ENCODE measurements at regions not wholly inside any gene's neighbourhood (a gene's known extent, or its start where the extent isn't known, plus 50 kb on each side); places are given as distances from the start of the nearest gene placed in this dataset.

DNA sequence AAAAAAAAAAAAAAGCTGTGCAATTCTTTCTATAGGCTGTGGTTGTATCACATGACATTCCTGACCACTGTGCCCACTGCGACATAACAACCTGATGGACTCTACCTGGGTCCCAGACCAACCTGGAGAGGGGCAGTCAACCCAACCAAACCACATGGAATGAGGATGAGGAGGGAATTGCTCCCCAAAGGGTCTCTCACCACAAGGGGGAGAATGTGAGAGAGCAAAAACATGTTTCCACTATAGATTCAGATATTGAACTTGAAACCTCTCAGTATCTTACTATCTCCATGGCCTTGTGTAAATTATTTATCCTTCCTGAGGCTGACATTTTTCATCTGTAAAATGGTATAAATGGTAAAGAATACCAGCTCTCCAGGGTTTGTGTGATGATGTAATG lies 66.9 kb upstream of the SV2C start:
- H3K27me3 ChIP-seq (ENCODE audit: insufficient read depth, low read length) = no peaks in the 10 kb centered on the region
- no peaks in the 10 kb centered on the region for H4K20me1 ChIP-seq (ENCODE audit: control insufficient read depth, insufficient read depth, insufficient read length)
- H2BK12ac ChIP-seq (ENCODE audit: insufficient read length, low read depth, low read length) = no peak overlapping the region
- H3K27ac ChIP-seq (ENCODE audit: insufficient read length, low read depth, low read length) = no peak overlapping the region
- H2BK15ac ChIP-seq (ENCODE audit: low read depth, low read length) = no peak overlapping the region
- Mint-ChIP-seq H3K9me3 (peaks cover 0 to 10% of the 10 kb centered on the region in 2 experiments; a peak in 1 of 5 replicates), H3K4me1 (no peaks in the 10 kb centered on the region), H3K36me3 (ENCODE audit: insufficient read depth in 1 of 3, low read depth in 3 of 3) (no peaks in the 10 kb centered on the region), H3K27me3 (ENCODE audit: low read depth) (peaks cover 9% of the 10 kb centered on the region), H3K27ac (no peak overlapping the region), H3K4me3 (no peak overlapping the region)
- H3K14ac ChIP-seq (ENCODE audit: insufficient read depth, low read length) = no peak overlapping the region
- no peak overlapping the region for H2BK5ac ChIP-seq (ENCODE audit: insufficient read length, low read length)
- H2AFZ ChIP-seq (ENCODE audit: low read length) = no peak overlapping the region
- no peak for DNase-seq
- H3K4me2 ChIP-seq (ENCODE audit: insufficient read depth, insufficient read length, low read length) = no peak overlapping the region
- no peak overlapping the region for H4K91ac ChIP-seq (ENCODE audit: insufficient read length, low read depth, low read length)
- no CpG with 5 or more reads among the region's 1 CpG for WGBS (ENCODE audit: extremely low coverage, insufficient read length, low lambda C conversion rate)
- no peak overlapping the region for H2AK5ac ChIP-seq (ENCODE audit: insufficient read length, low read length)
- H3K56ac ChIP-seq (ENCODE audit: insufficient read length, low read depth, low read length) = no peak overlapping the region
- H3K79me1 ChIP-seq (ENCODE audit: insufficient read depth, low read depth, low read length, poor library complexity, severe bottlenecking) = no peaks in the 10 kb centered on the region
- H3T11ph ChIP-seq (ENCODE audit: low read length) = no peak overlapping the region
- H3K23ac ChIP-seq (ENCODE audit: insufficient read length, low read depth, low read length) = no peak overlapping the region
- H3K9ac ChIP-seq (ENCODE audit: extremely low read depth, insufficient read length, low read length) = no peak overlapping the region
- no peaks in the 10 kb centered on the region for H3K79me2 ChIP-seq (ENCODE audit: insufficient read depth, low read length)
- TF ChIP-seq, protein P1, sequence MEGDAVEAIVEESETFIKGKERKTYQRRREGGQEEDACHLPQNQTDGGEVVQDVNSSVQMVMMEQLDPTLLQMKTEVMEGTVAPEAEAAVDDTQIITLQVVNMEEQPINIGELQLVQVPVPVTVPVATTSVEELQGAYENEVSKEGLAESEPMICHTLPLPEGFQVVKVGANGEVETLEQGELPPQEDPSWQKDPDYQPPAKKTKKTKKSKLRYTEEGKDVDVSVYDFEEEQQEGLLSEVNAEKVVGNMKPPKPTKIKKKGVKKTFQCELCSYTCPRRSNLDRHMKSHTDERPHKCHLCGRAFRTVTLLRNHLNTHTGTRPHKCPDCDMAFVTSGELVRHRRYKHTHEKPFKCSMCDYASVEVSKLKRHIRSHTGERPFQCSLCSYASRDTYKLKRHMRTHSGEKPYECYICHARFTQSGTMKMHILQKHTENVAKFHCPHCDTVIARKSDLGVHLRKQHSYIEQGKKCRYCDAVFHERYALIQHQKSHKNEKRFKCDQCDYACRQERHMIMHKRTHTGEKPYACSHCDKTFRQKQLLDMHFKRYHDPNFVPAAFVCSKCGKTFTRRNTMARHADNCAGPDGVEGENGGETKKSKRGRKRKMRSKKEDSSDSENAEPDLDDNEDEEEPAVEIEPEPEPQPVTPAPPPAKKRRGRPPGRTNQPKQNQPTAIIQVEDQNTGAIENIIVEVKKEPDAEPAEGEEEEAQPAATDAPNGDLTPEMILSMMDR (conservative IDR thresholded peaks at IDR 0.05) = peak; percentile 53
- no peak overlapping the region for H4K8ac ChIP-seq (replicated peaks; ENCODE audit: insufficient read length, low read depth, low read length)
- no peak overlapping the region for H3K18ac ChIP-seq (ENCODE audit: insufficient read length, low read depth, low read length)
- H2BK20ac ChIP-seq (ENCODE audit: low read depth, low read length, poor library complexity, severe bottlenecking) = no peak overlapping the region
- H2BK120ac ChIP-seq (ENCODE audit: low read depth, low read length, poor library complexity, severe bottlenecking) = no peak overlapping the region
- no peaks in the 10 kb centered on the region for H3K23me2 ChIP-seq (ENCODE audit: insufficient read length, low read depth, low read length, poor library complexity, severe bottlenecking)
- H4K5ac ChIP-seq (ENCODE audit: insufficient read length, low read depth, low read length) = no peak overlapping the region
- H3K4ac ChIP-seq (ENCODE audit: low read depth, low read length) = no peak overlapping the region
- no peaks in the 10 kb centered on the region for H3K9me3 ChIP-seq (ENCODE audit: control insufficient read depth, low read depth, low read length)
- H3K4me1 ChIP-seq (ENCODE audit: insufficient read depth, low read length) = no peaks in the 10 kb centered on the region

Measured in H9 (cell line).